GM19397 (cell line): ENCODE measurements at regions not wholly inside any gene's neighbourhood (a gene's known extent, or its start where the extent isn't known, plus 50 kb on each side); places are given as distances from the start of the nearest gene placed in this dataset.

Source experiments
- ATAC-seq: cut with Tn5 transposase; IDR thresholded peaks from one replicate; pipeline ENCODE4 v1.9.1; 2021; ENCODE audit warnings: mild to moderate bottlenecking, moderate library complexity; ENCODE audit not compliant: unreplicated experiment

DNA sequence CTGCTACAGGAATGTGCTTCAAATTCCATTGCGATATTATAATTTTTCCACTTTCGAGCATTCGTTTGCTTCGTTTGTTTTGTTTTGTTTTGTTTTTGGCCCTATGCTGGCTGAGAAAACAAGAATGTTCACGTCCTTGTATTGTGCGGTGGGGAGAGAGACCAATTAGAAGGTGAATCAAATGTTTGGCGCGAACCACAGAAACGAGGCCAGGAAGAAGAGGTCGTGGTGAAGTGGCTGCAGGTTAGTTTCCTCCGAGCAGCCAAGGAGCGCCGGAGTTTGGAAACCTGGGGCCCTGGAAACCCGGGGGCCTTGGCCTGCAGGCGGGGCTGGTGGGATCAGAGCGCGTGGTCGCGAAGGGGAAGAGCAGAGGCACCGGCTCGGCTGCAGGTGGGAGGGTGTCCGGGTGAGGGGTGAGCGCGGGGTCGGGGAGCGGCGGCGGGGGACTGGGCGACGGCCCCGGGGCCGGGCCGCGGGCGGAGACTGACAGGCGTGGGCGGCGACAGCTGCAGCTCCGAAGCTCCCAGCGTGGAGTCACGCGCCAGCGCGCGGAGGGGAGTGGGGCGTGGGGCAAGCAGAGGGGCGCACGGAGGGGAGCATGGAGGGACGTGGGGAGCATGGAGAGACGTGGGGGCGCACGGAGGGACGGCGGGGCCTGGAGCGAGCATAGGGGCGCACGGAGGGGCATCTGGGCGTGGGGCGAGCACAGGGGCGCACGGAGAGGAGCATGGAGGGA is 141.5 kb upstream of the PDE10A start:
- ATAC-seq = no peak

DNA sequence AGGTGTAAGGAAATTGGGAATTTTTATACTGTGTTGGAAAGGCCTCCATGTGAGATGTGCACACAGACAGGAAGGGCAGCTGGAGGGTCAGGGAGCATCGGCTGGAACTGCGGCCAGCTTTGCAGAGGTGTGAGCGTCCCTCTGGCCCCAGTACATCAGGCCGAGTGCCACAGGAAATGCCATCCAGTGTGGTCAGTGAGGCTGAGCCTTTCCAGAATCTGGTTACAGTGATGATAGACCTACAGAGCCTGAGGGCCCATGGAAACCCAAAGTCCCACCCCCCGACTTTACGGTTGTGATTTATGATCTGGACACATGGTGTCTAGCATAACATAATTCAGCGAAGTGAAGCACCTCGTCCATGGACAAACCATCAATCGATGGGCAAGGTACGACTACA is 137.3 kb upstream of the PDE10A start:
- ATAC-seq = no peak

DNA sequence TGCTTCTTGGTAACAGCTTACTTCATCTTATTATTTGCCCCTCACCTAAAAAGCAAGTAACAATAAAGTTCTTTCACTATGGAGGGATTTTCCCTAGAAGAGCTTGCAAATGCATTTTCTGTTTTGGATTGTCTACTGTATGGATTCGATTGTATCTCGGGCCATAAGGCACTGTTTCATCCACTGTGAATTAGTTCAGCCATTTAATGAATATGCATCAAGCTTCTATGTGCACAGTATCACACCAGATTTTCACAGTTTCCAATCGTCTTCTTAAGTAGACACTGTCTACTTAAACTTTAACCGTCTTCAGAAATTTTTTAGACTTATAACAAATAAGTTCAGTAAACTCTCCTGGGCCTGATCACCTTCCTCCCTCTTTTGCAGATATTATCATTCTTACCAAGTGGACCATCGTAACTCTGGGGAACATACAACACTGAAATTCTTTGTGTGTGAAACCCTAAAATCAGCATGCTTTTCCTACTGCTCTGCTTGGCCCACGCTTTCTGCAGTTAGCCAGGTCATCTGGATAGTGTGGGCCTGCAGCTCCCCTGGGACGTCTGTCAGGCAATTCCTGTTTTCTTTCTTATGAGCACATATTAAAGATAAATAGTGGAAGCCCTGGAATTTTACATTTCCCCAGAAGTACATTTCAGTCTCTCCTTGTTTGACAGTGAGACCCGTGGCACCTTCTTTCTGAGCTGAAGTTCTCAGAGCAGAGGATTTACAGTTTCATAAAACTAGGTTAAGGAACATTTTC is 136.5 kb upstream of the PDE10A start:
- ATAC-seq = no peak

DNA sequence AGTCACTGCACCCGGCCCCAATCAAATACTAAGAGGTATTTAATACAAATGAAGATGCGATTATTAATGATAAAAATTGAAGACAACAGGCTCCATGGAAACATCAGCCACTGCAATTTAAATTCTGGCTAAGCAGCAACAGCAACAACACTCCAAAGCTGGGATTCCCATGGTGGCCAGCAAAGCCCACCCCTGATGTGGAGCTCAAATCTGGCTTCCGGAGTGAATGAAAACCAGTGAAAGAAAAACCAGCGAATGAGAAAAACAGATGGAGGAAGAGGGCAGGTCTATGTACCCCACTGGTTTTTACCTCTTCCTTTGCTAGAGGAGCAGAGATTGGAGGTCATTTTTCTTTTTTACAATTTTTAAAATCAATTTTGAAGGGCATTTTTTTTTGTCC is 135.9 kb upstream of the PDE10A start:
- ATAC-seq = no peak

DNA sequence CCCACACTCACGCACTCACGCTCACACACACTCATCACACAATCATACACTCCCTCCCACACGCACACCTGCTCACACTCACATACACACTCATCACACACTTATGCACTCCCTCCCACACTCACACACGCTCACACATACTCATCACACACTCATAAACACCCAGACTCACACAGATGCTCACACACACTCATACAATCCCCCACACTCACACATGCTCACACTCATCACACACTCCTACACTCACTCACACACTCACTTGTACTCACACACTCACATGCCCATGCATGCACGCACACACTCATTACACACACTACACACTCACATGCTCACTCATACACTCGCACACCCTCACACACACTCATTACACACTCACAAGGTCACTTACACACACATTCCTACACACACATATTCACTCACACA is 131.1 kb upstream of the PDE10A start:
- no peak for ATAC-seq

DNA sequence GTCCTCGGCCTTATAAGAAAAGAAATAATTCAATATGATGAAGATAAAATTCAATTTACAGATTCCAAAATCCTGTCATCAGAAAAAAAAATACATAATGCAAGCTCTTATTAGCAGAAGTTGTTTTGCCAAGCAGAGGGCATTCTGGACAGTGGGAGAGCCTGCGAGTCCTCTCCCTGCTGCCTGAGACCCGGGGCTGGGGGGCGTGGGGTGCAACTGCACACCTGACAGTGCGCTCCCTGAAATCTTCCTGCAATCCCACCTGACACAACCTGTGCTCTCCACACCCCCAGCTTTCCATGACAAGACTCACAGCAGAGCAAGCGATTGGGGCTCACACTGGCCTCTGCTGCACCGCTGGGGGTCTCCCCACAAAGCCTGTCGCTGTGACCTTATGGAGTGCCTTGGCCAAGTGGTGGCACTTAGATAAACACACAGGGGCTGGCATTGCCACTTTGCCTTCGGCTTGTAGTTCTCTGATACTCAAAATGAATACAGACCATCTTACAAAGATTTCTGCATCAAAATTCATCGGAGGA is 130.3 kb upstream of the PDE10A start:
- ATAC-seq = no peak

DNA sequence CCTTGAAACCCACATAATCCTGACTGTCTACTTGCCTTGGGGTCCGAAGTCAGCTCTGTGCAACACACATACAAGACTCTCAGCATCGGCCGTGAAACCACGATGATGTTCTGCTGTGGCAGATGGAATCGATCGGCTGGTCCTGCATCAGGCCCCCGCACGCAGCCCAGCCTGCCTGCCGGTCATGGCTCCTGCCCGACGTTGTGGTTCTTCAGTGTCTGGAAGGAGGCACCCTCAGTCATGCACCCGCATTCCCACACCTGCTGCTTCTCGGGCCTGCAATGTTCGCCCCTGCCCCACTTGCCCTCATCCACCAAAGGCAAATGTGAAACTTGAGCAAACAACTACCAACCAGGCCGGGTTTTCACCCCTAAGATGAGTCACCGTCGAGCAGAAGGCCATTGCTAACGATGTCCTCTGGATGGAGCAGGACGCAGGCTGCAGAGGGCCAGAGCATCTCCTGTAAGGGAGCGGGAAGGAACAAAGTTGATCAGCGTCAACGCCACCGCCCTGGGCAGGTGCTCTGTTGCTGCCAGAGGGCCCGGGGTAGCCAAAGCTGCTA is 128.9 kb upstream of the PDE10A start:
- no peak for ATAC-seq

DNA sequence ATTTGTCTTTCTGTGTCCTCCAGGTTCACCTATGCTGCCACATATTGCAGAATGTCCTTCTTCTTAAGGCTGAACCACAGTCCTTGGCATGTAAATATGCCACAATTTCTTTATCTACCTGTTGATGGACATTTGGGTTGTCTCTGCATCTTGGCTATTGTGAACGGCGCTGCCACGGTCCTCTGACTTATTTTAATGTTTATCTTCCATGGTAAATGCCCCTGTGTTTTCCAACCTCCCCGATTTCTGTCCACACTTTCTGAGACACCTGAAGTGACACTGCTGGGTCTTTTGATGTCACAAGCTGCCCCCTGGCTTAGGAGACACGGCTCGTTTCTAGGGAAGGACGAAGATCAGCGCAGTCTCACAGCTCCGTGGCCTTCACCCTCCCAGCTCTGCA is 128.3 kb upstream of the PDE10A start:
- ATAC-seq = no peak

DNA sequence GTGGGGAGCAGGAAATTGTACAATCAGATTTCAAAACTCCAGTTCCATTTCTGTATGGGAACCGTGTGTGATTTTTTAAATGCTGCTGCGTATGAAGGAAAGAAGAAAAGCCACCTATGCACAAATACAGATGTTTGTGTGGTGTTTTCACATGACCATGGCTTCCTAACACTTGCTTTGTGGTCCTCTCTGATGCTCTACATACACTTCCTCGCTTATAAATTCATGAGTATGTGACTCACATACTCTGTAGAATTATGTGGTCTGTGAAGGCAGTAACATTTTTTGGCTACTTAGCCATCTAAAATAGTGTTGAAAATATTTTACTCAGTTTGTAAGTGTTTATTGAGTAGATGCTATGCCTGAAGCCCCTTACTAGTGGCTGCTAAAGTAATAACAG is 119.8 kb upstream of the PDE10A start:
- ATAC-seq = no peak

DNA sequence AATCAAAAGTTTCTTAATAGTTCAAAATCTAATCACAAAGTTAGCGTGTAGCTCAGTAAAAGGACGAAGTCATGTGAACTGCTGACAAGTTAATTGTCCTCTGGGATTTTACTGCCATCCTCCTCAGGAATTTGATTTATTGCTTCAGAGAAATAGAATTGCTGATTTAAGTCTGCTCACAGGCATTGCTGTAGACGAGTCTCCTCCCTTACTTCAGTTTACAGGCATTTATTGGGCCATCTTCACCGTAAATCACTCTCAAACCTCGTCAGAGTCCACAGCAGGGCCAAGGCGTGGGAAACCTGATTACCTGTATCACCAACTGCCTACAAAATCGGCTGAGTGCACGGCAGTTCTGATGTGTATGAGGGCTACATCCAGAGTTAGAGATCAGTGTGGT is 119.1 kb upstream of the PDE10A start:
- no peak for ATAC-seq

DNA sequence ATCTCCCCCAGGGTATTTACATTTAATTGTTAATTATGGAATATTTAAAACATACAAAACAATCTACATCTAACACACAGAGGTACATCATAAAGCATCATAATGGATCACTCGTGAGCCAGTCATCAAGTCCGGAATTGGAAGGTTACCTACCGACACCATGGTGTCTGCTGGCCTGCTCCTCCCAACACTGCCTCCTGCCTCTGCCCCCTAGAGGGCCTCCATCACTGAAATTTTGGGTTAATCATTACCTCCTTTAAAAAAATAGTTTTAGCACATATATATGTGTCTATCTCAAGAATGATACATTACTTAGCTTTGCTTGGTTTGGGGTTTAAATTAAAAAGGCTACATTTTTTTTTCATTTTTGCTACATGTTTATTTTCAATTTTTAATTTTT is 114.6 kb upstream of the PDE10A start:
- no peak for ATAC-seq

DNA sequence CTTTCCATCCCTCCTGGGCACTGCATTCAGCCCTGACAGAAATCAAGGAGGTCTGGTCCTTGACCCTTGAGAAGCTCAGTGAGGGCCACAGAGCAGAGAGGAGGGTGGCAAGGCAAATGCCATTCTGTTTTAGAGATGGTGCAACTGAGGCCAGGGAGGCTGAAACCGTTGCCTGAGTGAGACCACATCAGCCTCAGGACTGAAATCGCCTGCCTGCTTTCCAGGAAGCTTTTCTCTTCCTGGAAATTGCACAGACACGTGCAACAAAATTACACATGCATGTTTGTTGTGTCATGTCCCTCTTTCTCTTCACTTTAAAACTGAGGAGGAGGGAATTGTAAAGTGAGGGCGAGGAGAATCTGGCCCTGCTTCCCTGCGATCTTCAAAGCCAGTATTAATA is 113.7 kb upstream of the PDE10A start:
- no peak for ATAC-seq

DNA sequence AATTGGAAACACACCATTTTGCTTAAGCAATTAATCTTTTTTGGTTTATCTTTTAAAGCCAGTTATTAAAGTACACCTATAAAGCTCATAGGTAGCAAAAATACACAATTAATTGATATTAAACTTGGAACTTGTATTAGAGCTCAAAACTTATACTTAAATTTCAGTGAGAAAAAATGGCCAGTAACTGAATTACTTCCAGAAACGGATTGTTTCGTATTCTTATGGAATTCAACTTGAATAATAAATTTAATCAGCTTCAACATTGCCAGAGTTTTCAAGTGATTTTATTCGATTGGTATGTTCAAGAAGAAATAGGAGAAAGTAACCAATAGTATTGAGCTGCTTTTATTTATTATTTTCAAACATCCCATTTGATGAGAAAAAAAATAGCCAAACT is 112.7 kb upstream of the PDE10A start:
- ATAC-seq = no peak

DNA sequence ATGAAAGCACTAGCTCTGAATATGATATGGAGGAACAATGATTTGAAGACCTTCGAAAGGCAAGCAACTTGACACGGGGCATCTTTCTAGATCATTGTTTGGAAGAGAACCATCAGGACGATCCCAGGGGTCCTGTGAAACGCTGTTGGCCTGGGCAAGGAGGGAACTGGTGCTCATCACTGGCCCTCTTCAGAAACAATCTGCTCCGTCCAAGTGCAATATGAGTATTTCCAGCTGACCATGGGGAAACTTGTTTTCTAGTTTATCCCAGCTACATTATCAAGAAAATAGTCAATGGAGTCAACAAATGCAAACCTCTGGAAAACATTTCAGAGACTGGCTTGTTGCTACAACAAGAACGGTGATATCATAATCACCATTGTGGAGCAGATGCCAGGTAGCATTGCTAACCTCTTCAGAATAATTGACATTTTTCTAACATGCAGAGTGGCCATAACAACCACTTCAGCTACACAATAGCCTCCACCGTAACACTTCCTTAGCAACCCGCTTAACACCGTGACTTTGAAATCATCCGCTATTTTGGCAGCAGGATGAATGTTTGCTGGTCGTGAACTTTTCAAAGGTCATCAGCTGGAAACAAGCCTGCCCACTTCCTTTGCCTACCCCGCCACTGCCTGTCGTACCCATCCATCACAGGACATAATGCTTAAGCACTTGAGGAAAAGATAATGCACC is 112.0 kb upstream of the PDE10A start:
- no peak for ATAC-seq

DNA sequence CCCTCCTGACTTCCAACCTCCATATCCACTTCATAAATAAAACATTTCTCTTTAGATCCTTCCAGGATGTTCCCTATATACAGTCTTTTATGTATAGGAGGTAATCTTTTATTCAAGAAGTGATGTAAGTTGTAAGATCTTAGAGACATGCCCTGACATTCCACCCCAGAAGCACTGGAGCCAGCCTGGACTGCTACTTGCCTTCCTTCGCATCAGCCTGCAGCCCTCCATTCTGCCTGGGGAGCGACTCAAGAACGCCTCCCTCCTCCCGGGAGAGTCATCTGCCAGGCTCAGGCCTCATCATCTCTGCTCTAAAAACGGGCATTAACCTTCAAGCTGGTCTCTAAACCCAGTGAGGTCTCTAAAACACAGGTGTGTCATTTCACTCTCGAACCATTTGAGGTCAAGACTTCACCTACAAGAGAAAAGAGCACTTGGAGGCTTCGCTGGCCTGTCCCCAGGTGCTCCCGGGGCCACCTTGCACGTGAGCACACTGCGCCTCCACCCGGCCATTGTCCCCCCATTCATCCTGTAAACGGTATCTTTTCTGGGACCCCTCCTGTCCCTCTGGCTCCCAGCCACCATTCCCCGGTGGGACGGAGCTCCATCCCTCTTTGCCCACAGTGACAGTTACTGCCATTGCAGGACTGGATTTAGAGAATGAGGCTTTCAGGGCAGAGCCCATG is 107.5 kb upstream of the PDE10A start:
- no peak for ATAC-seq

DNA sequence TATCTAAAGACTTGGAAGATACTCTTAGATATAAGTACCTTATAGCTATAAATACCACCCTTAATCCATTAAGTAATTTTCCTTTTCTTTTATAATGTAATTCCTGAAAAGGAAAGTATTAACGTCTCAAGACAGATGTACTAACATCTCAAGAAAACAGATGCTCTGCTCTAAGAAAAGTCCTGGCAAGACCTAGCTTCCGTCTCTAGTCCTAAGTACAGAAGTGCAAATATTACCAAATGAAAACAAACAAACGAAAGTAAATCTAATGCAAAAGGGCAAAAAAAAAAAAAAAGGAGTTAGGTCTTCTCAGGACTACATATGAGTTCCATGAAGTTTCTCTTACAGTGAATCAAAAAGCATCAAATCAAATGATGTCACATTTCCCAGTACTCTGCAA is 106.8 kb upstream of the PDE10A start:
- no peak for ATAC-seq

DNA sequence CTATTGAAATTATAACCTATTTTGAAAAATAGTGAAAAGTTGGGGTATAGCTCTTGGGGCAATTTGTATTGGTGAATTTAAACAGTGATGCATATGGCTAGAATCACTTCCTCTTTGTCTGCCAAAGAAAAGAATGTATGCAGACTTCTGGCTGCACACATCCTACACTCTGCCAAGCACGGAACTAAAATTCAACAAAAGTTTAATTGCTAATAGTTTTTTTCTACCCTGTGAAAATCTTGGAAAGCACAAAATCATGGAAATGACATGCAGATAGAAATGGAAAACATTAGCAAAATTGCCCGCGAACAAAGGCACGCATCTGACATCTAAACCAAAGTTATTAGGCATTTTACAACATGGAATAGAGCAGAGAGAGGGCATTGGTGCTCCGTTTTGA is 106.4 kb upstream of the PDE10A start:
- no peak for ATAC-seq

DNA sequence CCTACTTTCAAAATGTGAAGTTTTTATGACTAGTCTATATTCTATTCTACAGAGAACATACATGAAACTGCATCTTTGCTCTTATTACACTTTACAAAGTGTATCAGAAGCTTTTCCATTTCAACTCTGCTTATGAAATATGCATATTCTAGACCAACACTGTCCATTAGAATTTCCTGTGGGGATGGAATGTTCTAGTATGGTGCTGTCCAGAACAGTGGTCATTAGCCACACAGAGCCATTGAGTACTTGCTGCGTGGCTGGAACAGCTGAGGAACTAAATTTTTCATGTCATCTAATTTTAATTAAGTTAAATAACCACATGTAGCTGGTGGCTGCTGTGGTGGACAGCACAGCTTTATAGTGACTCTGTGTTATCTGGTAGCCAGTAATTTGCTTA is 105.9 kb upstream of the PDE10A start:
- ATAC-seq = no peak

DNA sequence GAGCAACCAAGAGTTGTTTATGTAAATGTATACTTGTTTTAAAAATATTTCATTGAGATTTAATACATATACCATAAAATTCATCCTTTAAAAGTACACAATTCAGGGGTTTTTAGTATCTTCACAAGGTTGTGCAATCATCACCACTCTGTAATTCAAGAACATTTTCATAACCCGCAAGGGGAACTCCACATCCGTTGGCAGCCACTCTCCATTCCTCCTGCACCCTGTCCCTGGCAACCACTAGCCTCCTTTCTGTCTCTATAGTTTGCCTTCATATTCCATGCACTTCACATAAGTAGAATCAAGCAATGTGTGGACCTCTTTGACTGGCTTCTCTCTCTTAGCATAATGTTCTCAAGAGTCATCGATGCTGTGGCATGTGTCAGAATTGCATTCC is 104.2 kb upstream of the PDE10A start:
- no peak for ATAC-seq

DNA sequence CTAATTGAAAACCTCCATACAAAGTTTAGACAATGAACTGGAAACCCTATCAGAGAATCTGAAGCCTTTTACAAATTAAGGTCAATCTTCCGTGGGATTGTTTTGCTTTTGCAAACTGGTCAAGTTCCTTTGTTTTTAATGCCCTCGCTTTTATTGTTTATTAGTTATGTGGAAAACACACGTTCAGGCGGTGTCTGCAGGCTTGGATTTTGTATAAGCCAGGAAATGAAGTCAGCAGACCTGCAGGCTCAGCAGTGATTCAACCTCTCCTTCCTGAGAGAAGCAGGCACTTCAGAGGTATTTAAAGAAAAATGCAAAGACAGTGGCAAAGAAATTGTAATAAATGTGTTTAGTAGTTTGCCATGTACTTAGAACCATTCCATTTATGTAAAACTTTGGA is 103.4 kb upstream of the PDE10A start:
- no peak for ATAC-seq

DNA sequence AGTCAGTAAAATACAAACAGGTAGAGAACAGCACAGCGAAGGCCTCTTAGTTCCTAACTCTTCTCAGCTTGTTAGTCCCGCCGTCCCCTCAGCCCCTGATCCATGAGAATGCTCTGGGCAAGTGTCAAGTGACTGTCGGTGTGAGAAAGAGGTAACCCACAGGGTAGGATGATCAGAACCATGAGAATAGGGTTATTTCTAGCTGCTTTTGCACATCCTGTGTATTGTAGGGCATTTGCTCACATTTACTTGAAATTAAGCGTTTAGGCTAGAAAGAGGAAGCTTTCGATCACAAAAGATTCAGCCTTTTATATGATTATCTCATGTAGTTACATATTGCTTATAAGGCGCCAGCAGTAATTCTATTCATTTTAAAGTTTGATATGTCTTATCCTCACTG is 103.0 kb upstream of the PDE10A start:
- ATAC-seq = no peak
